ENCODE measurements at regions not wholly inside any gene's neighbourhood (a gene's known extent, or its start where the extent isn't known, plus 50 kb on each side); places are given as distances from the start of the nearest gene placed in this dataset.

- no peak for TF ChIP-seq POLR2A (IDR thresholded peaks at IDR 0.05)
- TF ChIP-seq CTCF (IDR thresholded peaks at IDR 0.05 in 8 of 11, conservative IDR thresholded peaks at IDR 0.05 in 3 of 11), result no peak
- TF ChIP-seq POLR2AphosphoS5 (IDR thresholded peaks at IDR 0.05), result no peak
Measured at GRCh38 chr6:138571585-138572166, 72.4 kb upstream of the NHSL1 start.

Data from spleen (tissue), 7 donors.